K562 (cell line): ENCODE measurements at regions not wholly inside any gene's neighbourhood (a gene's known extent, or its start where the extent isn't known, plus 50 kb on each side); places are given as distances from the start of the nearest gene placed in this dataset.

Source experiments
- CEBPB ChIP-seq: fragments of 450-650 bp; IDR thresholded peaks from 2 replicates; pipeline ENCODE4 v1.6.1; 2016; ENCODE audit warnings: missing genetic modification characterization, missing compliant biosample characterization
- EGR1 ChIP-seq: fragments of 450-650 bp; conservative IDR thresholded peaks from 2 replicates; pipeline ENCODE4 v1.6.1; 2017; ENCODE audit warnings: mild to moderate bottlenecking
- SMAD1 ChIP-seq: fragments of 150-350 bp; IDR thresholded peaks from 2 replicates; pipeline ENCODE4 v1.6.1; 2014; ENCODE audit warnings: low read length, low read depth; ENCODE audit not compliant: partially characterized antibody
- ZFP36 ChIP-seq: fragments of 150-350 bp; IDR thresholded peaks from 2 replicates; pipeline ENCODE4 v1.6.1; 2018; ENCODE audit warnings: low read length, low read depth; ENCODE audit not compliant: partially characterized antibody
- ZSCAN32 ChIP-seq: fragments of 450-650 bp; formaldehyde crosslinking; IDR thresholded peaks from 2 replicates; pipeline ENCODE4 v1.4.0; 2020; ENCODE audit warnings: mild to moderate bottlenecking, moderate library complexity
- TF ChIP-seq, protein P1 (sequence below): fragments of 450-650 bp; IDR thresholded peaks from 2 replicates; pipeline ENCODE4 v1.6.1; 2018; ENCODE audit warnings: mild to moderate bottlenecking, low read depth; ENCODE audit not compliant: partially characterized antibody

DNA sequence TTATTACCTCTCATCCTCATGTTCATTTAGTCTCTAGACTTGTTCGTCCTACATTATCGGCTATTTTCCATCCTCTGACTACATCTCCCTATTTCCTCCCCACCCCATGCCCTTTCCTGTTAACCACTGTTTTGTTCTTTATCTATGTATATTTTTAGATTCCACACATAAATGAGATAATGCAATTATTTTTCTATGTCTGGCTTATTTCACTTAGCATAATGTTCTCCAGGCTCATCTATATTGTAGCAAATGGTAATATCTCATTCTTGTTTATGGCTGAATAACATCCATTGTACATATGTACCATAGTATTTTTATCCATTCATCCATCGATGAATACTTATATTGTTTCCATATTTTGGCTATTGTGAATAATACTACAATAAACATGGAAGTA, 84.6 kb upstream of the PTPRR start:
- TF ChIP-seq, protein P1, sequence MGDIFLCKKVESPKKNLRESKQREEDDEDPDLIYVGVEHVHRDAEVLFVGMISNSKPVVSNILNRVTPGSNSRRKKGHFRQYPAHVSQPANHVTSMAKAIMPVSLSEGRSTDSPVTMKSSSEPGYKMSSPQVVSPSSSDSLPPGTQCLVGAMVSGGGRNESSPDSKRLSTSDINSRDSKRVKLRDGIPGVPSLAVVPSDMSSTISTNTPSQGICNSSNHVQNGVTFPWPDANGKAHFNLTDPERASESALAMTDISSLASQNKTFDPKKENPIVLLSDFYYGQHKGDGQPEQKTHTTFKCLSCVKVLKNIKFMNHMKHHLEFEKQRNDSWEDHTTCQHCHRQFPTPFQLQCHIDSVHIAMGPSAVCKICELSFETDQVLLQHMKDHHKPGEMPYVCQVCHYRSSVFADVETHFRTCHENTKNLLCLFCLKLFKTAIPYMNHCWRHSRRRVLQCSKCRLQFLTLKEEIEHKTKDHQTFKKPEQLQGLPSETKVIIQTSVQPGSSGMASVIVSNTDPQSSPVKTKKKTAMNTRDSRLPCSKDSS: no peak
- no peak for TF ChIP-seq EGR1
- no peak for TF ChIP-seq ZSCAN32
- TF ChIP-seq SMAD1: no peak
- no peak for TF ChIP-seq CEBPB
- TF ChIP-seq ZFP36: no peak
